Retinal pigment epithelial cell (primary cell): ENCODE measurements at regions not wholly inside any gene's neighbourhood (a gene's known extent, or its start where the extent isn't known, plus 50 kb on each side); places are given as distances from the start of the nearest gene placed in this dataset.

Source experiments
- DNase-seq: peaks from one replicate; pipeline ENCODE4 v3.0.0-alpha.2; 2010; ENCODE audit warnings: low read depth
- H3K4me3 ChIP-seq: 2 replicates; pipeline ENCODE4 v1.5.1; 2011; ENCODE audit warnings: mild to moderate bottlenecking, low read length, control low read depth, moderate library complexity
- CTCF ChIP-seq: conservative IDR thresholded peaks from 2 replicates; pipeline ENCODE4 v1.5.1; 2011; ENCODE audit warnings: low read depth, low read length, control low read depth, inconsistent platforms

DNA sequence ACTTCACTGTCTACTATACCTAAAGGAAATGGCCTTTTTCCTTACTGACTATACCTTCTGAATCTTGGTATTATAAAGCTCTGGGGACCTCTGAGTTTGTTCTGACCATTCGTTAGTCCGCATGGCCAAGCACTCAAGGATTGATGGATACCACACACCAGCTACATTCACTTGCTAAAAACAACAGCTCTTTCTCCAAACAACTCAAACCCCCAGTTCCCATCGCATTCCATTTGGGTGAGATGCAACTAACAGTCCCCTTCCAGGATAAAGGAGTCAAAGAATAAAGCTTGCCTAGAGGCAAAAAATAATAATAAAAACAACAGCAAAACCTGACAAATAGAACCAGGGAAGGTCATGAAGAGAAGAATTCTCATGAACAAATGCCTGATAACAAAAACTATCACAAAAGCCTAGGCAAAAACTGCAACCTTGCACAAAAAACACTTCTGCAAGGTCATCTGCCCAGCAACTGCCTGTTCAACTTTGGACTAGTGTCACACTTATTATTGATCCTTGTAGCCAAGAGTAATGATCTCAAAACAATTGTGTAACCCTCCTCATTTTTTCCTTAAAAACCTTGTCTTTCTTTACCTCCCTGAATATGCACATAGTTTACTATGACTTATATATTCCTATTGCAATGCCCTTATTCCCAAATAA lies 139.0 kb upstream of the GUCY1A2 start:
- no peak for DNase-seq
- no peak for TF ChIP-seq CTCF
- H3K4me3 ChIP-seq, result no peak overlapping the region

GRCh38 chr11:107151579-107151978 lies 133.3 kb upstream of the GUCY1A2 start:
- no peak for DNase-seq
- H3K4me3 ChIP-seq, result no peak overlapping the region
- no peak for TF ChIP-seq CTCF

DNA sequence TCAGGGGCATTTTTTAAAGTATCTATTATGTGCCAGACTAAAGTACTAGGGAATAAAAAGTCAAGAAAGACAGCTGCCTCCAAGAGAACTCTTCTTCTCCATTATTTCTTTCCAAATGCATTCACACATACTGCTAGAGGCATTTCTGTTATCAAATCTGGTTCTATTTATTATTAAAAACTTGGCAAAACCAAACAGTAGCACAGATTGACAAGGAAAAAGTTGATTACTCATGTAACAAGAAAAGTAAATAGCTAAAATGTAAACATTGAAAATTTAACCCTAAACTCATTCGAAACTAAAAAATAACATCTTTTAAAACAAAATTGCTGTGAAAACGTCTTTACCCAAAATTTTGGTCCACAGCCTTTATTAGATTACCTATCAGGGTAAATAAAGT lies 132.9 kb upstream of the GUCY1A2 start:
- DNase-seq, result no peak

DNA sequence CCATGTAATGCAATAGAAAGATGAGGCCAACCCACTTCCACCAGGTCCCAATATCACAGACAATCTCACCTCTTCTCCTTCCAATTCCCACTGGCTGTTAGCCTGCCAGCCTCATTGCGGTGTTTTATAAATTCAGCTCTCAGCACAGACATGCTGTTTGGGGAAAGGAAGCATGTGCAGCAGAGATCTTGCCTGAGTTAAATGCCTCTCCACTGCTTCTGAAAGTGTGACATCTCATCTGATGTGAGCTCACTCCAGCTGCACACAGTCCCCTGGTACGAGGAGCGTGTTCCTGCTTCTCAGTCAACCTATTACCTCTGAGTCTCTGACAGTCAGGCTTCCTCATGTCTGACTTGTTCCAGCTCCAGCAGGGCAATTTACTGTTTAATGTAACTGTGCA lies 122.7 kb upstream of the GUCY1A2 start:
- no peak overlapping the region for H3K4me3 ChIP-seq
- DNase-seq, result no peak
- no peak for TF ChIP-seq CTCF

More for the DNA sequence above, 132.9 kb upstream of the GUCY1A2 start:
- H3K4me3 ChIP-seq, result no peak overlapping the region
- TF ChIP-seq CTCF, result no peak

DNA sequence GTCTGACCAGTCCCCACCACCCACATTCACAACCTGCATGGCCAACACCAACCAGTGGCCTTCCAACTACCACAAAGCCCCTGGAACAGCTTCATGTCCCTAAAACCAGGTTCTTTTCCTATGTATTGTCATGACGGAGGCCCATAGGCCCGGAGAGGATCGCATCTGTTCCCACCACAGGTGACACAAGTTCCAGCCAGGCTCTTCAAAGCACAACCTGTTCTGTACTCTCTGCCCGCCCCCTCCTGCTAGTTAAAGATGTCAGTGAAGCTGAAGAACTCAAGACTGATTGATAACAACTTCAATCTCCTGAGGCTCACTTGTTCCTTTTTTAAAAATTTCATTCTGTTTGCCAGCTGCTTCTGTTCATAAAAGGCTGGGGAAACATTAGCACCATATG lies 121.1 kb upstream of the GUCY1A2 start:
- H3K4me3 ChIP-seq, result no peak overlapping the region
- no peak for DNase-seq
- no peak for TF ChIP-seq CTCF

GRCh38 chr11:107136892-107137291 lies 118.6 kb upstream of the GUCY1A2 start:
- DNase-seq, result no peak
- H3K4me3 ChIP-seq, result no peak overlapping the region
- no peak for TF ChIP-seq CTCF

DNA sequence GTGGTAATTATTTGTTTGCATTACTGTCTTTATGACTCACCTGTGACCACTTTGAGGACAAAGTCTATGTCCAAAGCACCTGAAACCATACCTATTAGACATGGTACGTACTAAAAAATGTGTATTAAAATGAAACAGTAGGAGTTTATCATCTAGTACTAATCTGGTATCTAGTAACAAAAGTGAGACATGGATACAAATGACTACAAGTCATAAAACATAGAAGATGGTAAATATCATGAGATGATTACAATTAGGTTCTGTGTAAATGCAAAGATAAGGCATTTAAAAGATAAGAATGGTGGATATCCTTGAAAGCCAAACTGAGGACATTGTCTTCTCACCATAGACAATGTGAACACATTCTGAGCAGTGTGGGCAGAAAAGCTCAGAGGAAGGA lies 113.5 kb upstream of the GUCY1A2 start:
- no peak for TF ChIP-seq CTCF
- no peak overlapping the region for H3K4me3 ChIP-seq
- DNase-seq, result no peak
